Caco-2 (cell line): ENCODE measurements at regions not wholly inside any gene's neighbourhood (a gene's known extent, or its start where the extent isn't known, plus 50 kb on each side); places are given as distances from the start of the nearest gene placed in this dataset.

Experiments
- BruUV-seq: library from RNA; stranded (reverse); fragments of 400-500 nt; replicated peaks from 2 replicates; lab custom pipeline; 2021; lab: Mats Ljungman, UMichigan
- CTCF ChIA-PET: fragments of 300-600 bp; sonication (Branson Sonifier 250); formaldehyde crosslinking; loops from one replicate; lab custom pipeline; 2022; ENCODE audit warnings: antibody characterized with exemption; lab: Charles Lee
- POLR2A ChIA-PET: fragments of 300-600 bp; sonication (Branson Sonifier 250); formaldehyde crosslinking; loops from one replicate; lab custom pipeline; 2022; ENCODE audit warnings: antibody characterized with exemption; lab: Charles Lee
- DNase-seq, 2 experiments: peaks; one replicate each; pipeline versions ENCODE4 v3.0.0 to v3.0.0-alpha.2; 2020 to 2022
- H3K27me3 ChIP-seq: replicated peaks from 2 replicates; pipeline ENCODE4 v1.6.0; 2011; ENCODE audit warnings: low read length; ENCODE audit not compliant: control insufficient read depth, insufficient read depth
- H3K36me3 ChIP-seq: 2 replicates; pipeline ENCODE4 v1.5.1; 2011; ENCODE audit warnings: low read length; ENCODE audit not compliant: control insufficient read depth, insufficient read depth
- H3K4me1 ChIP-seq: fragments of 250-450 bp; sonication (Bioruptor Pico); 2 replicates; pipeline ENCODE4 v1.5.1; 2020; ENCODE audit warnings: mild to moderate bottlenecking
- H3K4me3 ChIP-seq: 2 replicates; pipeline ENCODE4 v1.5.1; 2011; ENCODE audit warnings: low read depth, mild to moderate bottlenecking, control low read depth, low read length
- H3K9me3 ChIP-seq: fragments of 250-450 bp; sonication (Bioruptor Pico); 2 replicates; pipeline ENCODE4 v1.5.1; 2020; ENCODE audit warnings: mild to moderate bottlenecking, moderate library complexity
- H3K27ac Mint-ChIP-seq: one replicate; pipeline ENCODE4 v1.8.0; 2022; ENCODE audit warnings: mixed read lengths; ENCODE audit not compliant: unreplicated experiment
- H3K27me3 Mint-ChIP-seq: one replicate; pipeline ENCODE4 v1.8.0; 2022; ENCODE audit warnings: mixed read lengths; ENCODE audit not compliant: insufficient read depth, unreplicated experiment
- H3K36me3 Mint-ChIP-seq: one replicate; pipeline ENCODE4 v1.8.0; 2022; ENCODE audit warnings: mild to moderate bottlenecking, mixed read lengths; ENCODE audit not compliant: insufficient read depth, unreplicated experiment
- H3K4me1 Mint-ChIP-seq: one replicate; pipeline ENCODE4 v1.8.0; 2022; ENCODE audit warnings: low read depth, mixed read lengths; ENCODE audit not compliant: unreplicated experiment
- H3K4me3 Mint-ChIP-seq: one replicate; pipeline ENCODE4 v1.8.0; 2022; ENCODE audit warnings: mild to moderate bottlenecking, moderate library complexity, mixed read lengths; ENCODE audit not compliant: unreplicated experiment
- H3K9me3 Mint-ChIP-seq: one replicate; pipeline ENCODE4 v1.8.0; 2022; ENCODE audit warnings: mixed read lengths; ENCODE audit not compliant: unreplicated experiment
- CTCF ChIP-seq, 2 experiments: fragments of 200-600 bp in 1 of 2; IDR thresholded peaks; 1 replicate in 1 of 2; 2 replicates in 1 of 2; pipeline versions ENCODE4 v1.5.1 to v1.8.0; 2011 to 2022; ENCODE audit warnings: antibody characterized with exemption in 1 of 2, control low read depth in 1 of 2, inconsistent platforms in 1 of 2, low read depth in 1 of 2, low read length in 1 of 2, mild to moderate bottlenecking in 1 of 2, moderate library complexity in 1 of 2; ENCODE audit not compliant: insufficient read depth in 1 of 2, severe bottlenecking in 1 of 2, unreplicated experiment in 1 of 2
- intact Hi-C: fragments of 100-400 bp; cut with micrococcal nuclease; formaldehyde crosslinking; loops from one replicate; pipeline ENCODE4 v1.10.0; 2022; ENCODE audit not compliant: unreplicated experiment

DNA sequence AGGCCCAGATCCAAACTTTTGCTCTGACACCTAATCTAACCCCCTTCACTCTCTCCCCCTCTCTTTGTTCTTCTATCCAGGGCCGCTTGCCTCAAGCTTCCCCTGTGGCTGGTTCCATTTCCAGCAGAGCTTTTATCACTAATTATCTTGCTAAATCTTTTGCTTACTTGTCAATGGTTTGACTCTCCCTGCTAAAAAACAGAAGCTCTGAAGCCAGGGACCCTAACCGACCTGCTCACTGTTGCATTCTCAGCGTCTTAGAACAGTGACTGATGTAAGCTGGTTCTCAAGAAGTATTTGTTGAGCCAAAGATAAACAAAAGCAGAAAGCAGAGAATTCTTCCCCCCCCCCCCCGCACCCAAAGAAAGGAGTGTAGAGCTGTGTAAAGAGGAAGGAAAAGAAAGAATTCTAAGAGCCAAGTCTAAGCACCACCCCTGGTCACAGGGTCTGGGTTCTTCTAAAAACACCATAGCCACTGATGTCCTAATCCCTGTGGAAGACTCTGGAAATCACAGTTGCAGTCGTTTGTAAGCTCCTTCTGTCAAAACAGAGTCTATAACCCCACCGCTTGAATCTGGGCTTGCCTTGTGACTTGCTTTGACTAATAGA is 385.8 kb downstream of the MED13L start:
- H3K27me3 ChIP-seq = no peaks in the 10 kb centered on the region
- no peak overlapping the region for H3K4me3 ChIP-seq
- Mint-ChIP-seq H3K9me3 (no peaks in the 10 kb centered on the region), H3K27ac (no peak overlapping the region), H3K4me1 (no peaks in the 10 kb centered on the region), H3K36me3 (no peaks in the 10 kb centered on the region), H3K27me3 (peaks cover 5% of the 10 kb centered on the region), H3K4me3 (no peak overlapping the region)
- H3K9me3 ChIP-seq = no peaks in the 10 kb centered on the region
- TF ChIP-seq CTCF (IDR thresholded peaks at IDR 0.05; ENCODE audit: insufficient read depth in 1 of 2, low read depth in 1 of 2, low read length in 1 of 2, severe bottlenecking in 1 of 2, unreplicated experiment in 1 of 2) = no peak
- H3K4me1 ChIP-seq = no peaks in the 10 kb centered on the region
- no peaks in the 10 kb centered on the region for H3K36me3 ChIP-seq
- BruUV-seq = no TSS peak
- CTCF ChIA-PET = interaction anchor here (0.6 kb wide), 1 partner anchor 1085 kb away, joined by 3 read pairs; no protein-coding TSS in a partner anchor
- intact Hi-C loops = no loop called here
- POLR2A ChIA-PET = no interaction called here
- no peak for DNase-seq

GRCh38 chr12:115886666-115887065 is 390.8 kb downstream of the MED13L start:
- Histone ChIP-seq H3K36me3 (no peaks in the 10 kb centered on the region), H3K4me1 (no peaks in the 10 kb centered on the region), H3K27me3 (no peaks in the 10 kb centered on the region; the same call in 1 of the 2 replicates), H3K9me3 (no peaks in the 10 kb centered on the region), H3K4me3 (no peak overlapping the region)
- CTCF ChIA-PET = no interaction called here
- no peak for DNase-seq
- H3K36me3 Mint-ChIP-seq = no peaks in the 10 kb centered on the region
- H3K4me3 Mint-ChIP-seq = no peak overlapping the region
- peaks cover 6% of the 10 kb centered on the region for H3K27me3 Mint-ChIP-seq
- POLR2A ChIA-PET = no interaction called here
- no peak for TF ChIP-seq CTCF (IDR thresholded peaks at IDR 0.05; ENCODE audit: insufficient read depth in 1 of 2, low read depth in 1 of 2, low read length in 1 of 2, severe bottlenecking in 1 of 2, unreplicated experiment in 1 of 2)
- intact Hi-C loops = no loop called here
- H3K27ac Mint-ChIP-seq = no peak overlapping the region
- no TSS peak for BruUV-seq
- H3K4me1 Mint-ChIP-seq = no peaks in the 10 kb centered on the region
- no peaks in the 10 kb centered on the region for H3K9me3 Mint-ChIP-seq

DNA sequence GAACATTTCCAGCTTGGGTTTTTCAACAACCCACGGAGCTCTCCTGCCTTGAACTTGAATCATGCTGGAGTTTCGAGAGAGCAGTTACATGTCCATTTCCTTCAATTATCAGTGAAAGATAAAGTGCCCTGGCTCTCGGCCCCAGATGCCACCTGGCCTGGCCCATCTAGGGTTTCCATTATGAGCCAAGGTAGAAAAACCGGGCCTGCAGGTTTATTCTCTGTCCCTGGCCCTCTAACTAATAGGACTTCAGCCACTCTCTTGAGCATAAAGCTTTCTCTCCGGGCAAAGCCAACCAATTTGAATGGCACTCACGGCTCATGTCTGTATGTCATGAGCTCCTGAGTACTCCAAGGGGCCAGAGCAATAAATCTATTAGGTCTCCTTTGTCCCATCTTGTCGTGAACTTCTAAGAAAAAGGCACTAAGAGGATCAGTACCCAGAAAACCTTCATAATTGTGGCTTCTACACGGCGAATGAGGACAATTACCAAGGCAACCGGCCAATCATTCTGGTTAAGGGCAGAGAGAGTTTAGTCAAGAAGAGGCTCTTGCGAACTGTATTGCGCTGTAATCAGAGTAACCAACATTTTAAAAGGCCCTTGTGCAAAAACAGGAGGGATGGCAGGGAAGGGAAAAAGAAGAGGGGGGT is 392.3 kb downstream of the MED13L start:
- POLR2A ChIA-PET = no interaction called here
- H3K4me3 ChIP-seq = no peak overlapping the region
- H3K27me3 ChIP-seq = no peaks in the 10 kb centered on the region; the same call in 1 of the 2 replicates
- no peaks in the 10 kb centered on the region for H3K4me1 ChIP-seq
- Mint-ChIP-seq H3K4me1 (no peaks in the 10 kb centered on the region), H3K9me3 (no peaks in the 10 kb centered on the region), H3K36me3 (no peaks in the 10 kb centered on the region), H3K27ac (no peak overlapping the region), H3K27me3 (peaks cover 6% of the 10 kb centered on the region), H3K4me3 (no peak overlapping the region)
- no peaks in the 10 kb centered on the region for H3K9me3 ChIP-seq
- no TSS peak for BruUV-seq
- intact Hi-C loops = no loop called here
- no peak for TF ChIP-seq CTCF (IDR thresholded peaks at IDR 0.05; ENCODE audit: insufficient read depth in 1 of 2, low read depth in 1 of 2, low read length in 1 of 2, severe bottlenecking in 1 of 2, unreplicated experiment in 1 of 2)
- no peak for DNase-seq
- CTCF ChIA-PET = no interaction called here
- H3K36me3 ChIP-seq = no peaks in the 10 kb centered on the region
